ENCODE measurements at regions not wholly inside any gene's neighbourhood (a gene's known extent, or its start where the extent isn't known, plus 50 kb on each side); places are given as distances from the start of the nearest gene placed in this dataset.
"Not testable (repeated sequence)": the region's sequence is repeated elsewhere in the genome, so short reads cannot be mapped to it uniquely, and the experiment has no call there.

- not testable (repeated sequence) for DNase-seq (ENCODE audit: low read depth); H3K4me3 ChIP-seq (ENCODE audit: low read length)
These were observed 57.5 kb upstream of the LYSMD4 start for GRCh38 chr15:99790751-99791150.

GRCh38 chr15:99788156-99788555 lies 54.9 kb upstream of the LYSMD4 start:
- TF ChIP-seq CTCF (IDR thresholded peaks at IDR 0.05; ENCODE audit: insufficient read depth, low read depth, low read length, missing control alignments): no peak
- DNase-seq (ENCODE audit: low read depth): no peak
- no peak overlapping the region for H3K4me3 ChIP-seq (ENCODE audit: low read length)

- not testable (repeated sequence) for DNase-seq (ENCODE audit: low read depth); H3K4me3 ChIP-seq (ENCODE audit: low read length)
These were observed 51.6 kb upstream of the LYSMD4 start for GRCh38 chr15:99784800-99785199.

- not testable (repeated sequence) for H3K4me3 ChIP-seq (ENCODE audit: low read length); DNase-seq (ENCODE audit: low read depth)
These were observed 50.8 kb upstream of the LYSMD4 start for GRCh38 chr15:99783918-99784619.
